ENCODE measurements at regions not wholly inside any gene's neighbourhood (a gene's known extent, or its start where the extent isn't known, plus 50 kb on each side); places are given as distances from the start of the nearest gene placed in this dataset.
"Not testable (repeated sequence)": the region's sequence is repeated elsewhere in the genome, so short reads cannot be mapped to it uniquely, and the experiment has no call there.

GRCh38 chrX:118225711-118226428 is 109.3 kb upstream of the KLHL13 start:
- peak; percentile 29 for DNase-seq (ENCODE audit: low read depth)
- peak; percentile 52 for TF ChIP-seq CTCF (conservative IDR thresholded peaks at IDR 0.05; ENCODE audit: control insufficient read depth, insufficient read depth, low read depth, low read length)
- H3K4me3 ChIP-seq (ENCODE audit: control insufficient read depth, low read depth, low read length), result no peak overlapping the region

GRCh38 chrX:118228041-118228440 is 111.4 kb upstream of the KLHL13 start:
- peak; percentile 23 for DNase-seq (ENCODE audit: low read depth)
- H3K4me3 ChIP-seq (ENCODE audit: control insufficient read depth, low read depth, low read length), result no peak overlapping the region
- no peak for TF ChIP-seq CTCF (conservative IDR thresholded peaks at IDR 0.05; ENCODE audit: control insufficient read depth, insufficient read depth, low read depth, low read length)

GRCh38 chrX:118228456-118228855 is 111.8 kb upstream of the KLHL13 start:
- no peak for TF ChIP-seq CTCF (conservative IDR thresholded peaks at IDR 0.05; ENCODE audit: control insufficient read depth, insufficient read depth, low read depth, low read length)
- H3K4me3 ChIP-seq (ENCODE audit: control insufficient read depth, low read depth, low read length), result no peak overlapping the region
- no peak for DNase-seq (ENCODE audit: low read depth)

GRCh38 chrX:118231464-118231863 is 114.4 kb upstream of the WDR44 start:
- TF ChIP-seq CTCF (conservative IDR thresholded peaks at IDR 0.05; ENCODE audit: control insufficient read depth, insufficient read depth, low read depth, low read length), result no peak
- H3K4me3 ChIP-seq (ENCODE audit: control insufficient read depth, low read depth, low read length), result no peak overlapping the region
- DNase-seq (ENCODE audit: low read depth), result peak; percentile 64

GRCh38 chrX:118239178-118239870 is 106.6 kb upstream of the WDR44 start:
- no peak overlapping the region for H3K4me3 ChIP-seq (ENCODE audit: control insufficient read depth, low read depth, low read length)
- peak; percentile 79 for DNase-seq (ENCODE audit: low read depth)
- TF ChIP-seq CTCF (conservative IDR thresholded peaks at IDR 0.05; ENCODE audit: control insufficient read depth, insufficient read depth, low read depth, low read length), result no peak

GRCh38 chrX:118239913-118240698 is 105.8 kb upstream of the WDR44 start:
- DNase-seq (ENCODE audit: low read depth), result peak; percentile 65
- no peak overlapping the region for H3K4me3 ChIP-seq (ENCODE audit: control insufficient read depth, low read depth, low read length)
- no peak for TF ChIP-seq CTCF (conservative IDR thresholded peaks at IDR 0.05; ENCODE audit: control insufficient read depth, insufficient read depth, low read depth, low read length)

- not testable (repeated sequence) for H3K4me3 ChIP-seq (ENCODE audit: control insufficient read depth, low read depth, low read length); DNase-seq (ENCODE audit: low read depth)
These were observed 98.9 kb upstream of the WDR44 start for GRCh38 chrX:118246961-118247360.
